OCI-LY7 (cell line): ENCODE measurements at regions not wholly inside any gene's neighbourhood (a gene's known extent, or its start where the extent isn't known, plus 50 kb on each side); places are given as distances from the start of the nearest gene placed in this dataset.

ENCODE experiments used
- BruUV-seq: library from RNA; stranded (reverse); fragments of 400-500 nt; replicated peaks from 2 replicates; lab custom pipeline; 2021; lab: Mats Ljungman, UMichigan
- CTCF ChIA-PET: fragments of 300-600 bp; sonication (Branson Sonifier 250); formaldehyde crosslinking; loops from one replicate; lab custom pipeline; 2022; ENCODE audit warnings: antibody characterized with exemption; ENCODE audit not compliant: unreplicated experiment; lab: Charles Lee
- POLR2A ChIA-PET: fragments of 300-600 bp; sonication (Branson Sonifier 250); formaldehyde crosslinking; loops from one replicate; lab custom pipeline; 2022; ENCODE audit warnings: antibody characterized with exemption; lab: Charles Lee
- DNase-seq: peaks from one replicate; pipeline ENCODE4 v3.0.0-alpha.2; 2015; ENCODE audit warnings: low spot score
- H2AFZ ChIP-seq: fragments of 200-600 bp; sonication (generic), shearing (Covaris generic); 2 replicates; pipeline ENCODE4 v1.6.1; 2014; ENCODE audit warnings: mild to moderate bottlenecking, antibody characterized with exemption, low read length, moderate library complexity
- H3K27ac ChIP-seq: fragments of 200-600 bp; sonication (generic); 2 replicates; pipeline ENCODE4 v1.5.1; 2014; ENCODE audit warnings: mixed run types, low read depth, mild to moderate bottlenecking, moderate library complexity, low read length, inconsistent platforms; ENCODE audit not compliant: poor library complexity, severe bottlenecking
- H3K36me3 ChIP-seq: fragments of 200-600 bp; sonication (generic); 2 replicates; pipeline ENCODE4 v1.6.1; 2014; ENCODE audit warnings: mild to moderate bottlenecking, antibody characterized with exemption, low read length, moderate library complexity, mixed read lengths; ENCODE audit not compliant: insufficient read depth
- H3K4me1 ChIP-seq: fragments of 200-600 bp; sonication (generic); 2 replicates; pipeline ENCODE4 v1.5.1; 2014; ENCODE audit warnings: mild to moderate bottlenecking, low read length; ENCODE audit not compliant: insufficient read depth, poor library complexity, severe bottlenecking
- H3K4me2 ChIP-seq: fragments of 200-600 bp; sonication (generic); 2 replicates; pipeline ENCODE4 v1.6.1; 2014; ENCODE audit warnings: mild to moderate bottlenecking, low read length
- H3K4me3 ChIP-seq: fragments of 200-600 bp; sonication (generic); 2 replicates; pipeline ENCODE4 v1.5.1; 2014; ENCODE audit warnings: mild to moderate bottlenecking, low read depth, low read length; ENCODE audit not compliant: poor library complexity, severe bottlenecking
- H3K79me2 ChIP-seq: fragments of 200-600 bp; sonication (generic); 2 replicates; pipeline ENCODE4 v1.6.1; 2016; ENCODE audit warnings: low read depth, mild to moderate bottlenecking, low read length, moderate library complexity, mixed read lengths; ENCODE audit not compliant: insufficient read depth
- H3K9me2 ChIP-seq: fragments of 200-600 bp; sonication (generic); 2 replicates; pipeline ENCODE4 v1.6.1; 2016; ENCODE audit warnings: mild to moderate bottlenecking, low read length, mixed read lengths; ENCODE audit not compliant: insufficient read depth
- H3K9me3 ChIP-seq: fragments of 200-600 bp; sonication (generic); 2 replicates; pipeline ENCODE4 v1.6.1; 2014; ENCODE audit warnings: mild to moderate bottlenecking, mixed run types, low read length, mixed read lengths
- H4K20me1 ChIP-seq: fragments of 200-600 bp; sonication (generic); 2 replicates; pipeline ENCODE4 v1.6.1; 2014; ENCODE audit warnings: mild to moderate bottlenecking, antibody characterized with exemption, low read length, moderate library complexity, mixed read lengths; ENCODE audit not compliant: insufficient read depth
- EZH2phosphoT487 ChIP-seq: fragments of 200-600 bp; sonication (generic); IDR thresholded peaks from 2 replicates; pipeline ENCODE4 v1.6.1; 2018; ENCODE audit warnings: low read depth, borderline replicate concordance, mild to moderate bottlenecking, mixed run types, antibody characterized with exemption, low read length, moderate library complexity, mixed read lengths
- intact Hi-C: fragments of 100-400 bp; cut with micrococcal nuclease; formaldehyde crosslinking; loops from one replicate; pipeline ENCODE4 v1.10.0; 2022; ENCODE audit not compliant: unreplicated experiment
- TF ChIP-seq, protein P1 (sequence below): fragments of 200-600 bp; sonication (generic); conservative IDR thresholded peaks from 2 replicates; pipeline ENCODE4 v1.5.1; 2014; ENCODE audit warnings: mild to moderate bottlenecking, antibody characterized with exemption, low read length, moderate library complexity, mixed read lengths

DNA sequence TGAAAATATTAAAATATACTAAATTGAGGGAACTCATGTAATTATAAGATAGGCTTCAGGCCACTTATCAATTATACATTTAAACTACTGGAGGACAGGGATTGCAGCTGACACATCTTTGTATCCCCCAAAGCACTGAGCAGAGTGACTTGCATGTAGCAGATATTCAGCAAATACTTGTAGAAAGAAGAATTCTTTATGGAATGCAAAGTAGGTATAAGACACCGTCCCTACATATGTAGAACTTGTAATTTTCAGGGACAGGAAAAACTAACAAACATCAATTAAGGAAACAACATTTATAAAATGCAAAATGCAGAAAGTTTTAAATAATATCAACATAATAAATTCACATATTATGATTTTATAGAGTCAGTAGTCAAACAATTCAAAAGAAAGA is 719.2 kb downstream of the OLFM4 start:
- H3K36me3 ChIP-seq = no peaks in the 10 kb centered on the region
- ChIA-PET CTCF (no interaction called here), POLR2A (no interaction called here)
- H3K4me2 ChIP-seq = no peak overlapping the region
- H3K27ac ChIP-seq = no peak overlapping the region
- no peaks in the 10 kb centered on the region for H4K20me1 ChIP-seq
- DNase-seq = no peak
- no TSS peak for BruUV-seq
- H2AFZ ChIP-seq = no peak overlapping the region
- TF ChIP-seq, protein P1, sequence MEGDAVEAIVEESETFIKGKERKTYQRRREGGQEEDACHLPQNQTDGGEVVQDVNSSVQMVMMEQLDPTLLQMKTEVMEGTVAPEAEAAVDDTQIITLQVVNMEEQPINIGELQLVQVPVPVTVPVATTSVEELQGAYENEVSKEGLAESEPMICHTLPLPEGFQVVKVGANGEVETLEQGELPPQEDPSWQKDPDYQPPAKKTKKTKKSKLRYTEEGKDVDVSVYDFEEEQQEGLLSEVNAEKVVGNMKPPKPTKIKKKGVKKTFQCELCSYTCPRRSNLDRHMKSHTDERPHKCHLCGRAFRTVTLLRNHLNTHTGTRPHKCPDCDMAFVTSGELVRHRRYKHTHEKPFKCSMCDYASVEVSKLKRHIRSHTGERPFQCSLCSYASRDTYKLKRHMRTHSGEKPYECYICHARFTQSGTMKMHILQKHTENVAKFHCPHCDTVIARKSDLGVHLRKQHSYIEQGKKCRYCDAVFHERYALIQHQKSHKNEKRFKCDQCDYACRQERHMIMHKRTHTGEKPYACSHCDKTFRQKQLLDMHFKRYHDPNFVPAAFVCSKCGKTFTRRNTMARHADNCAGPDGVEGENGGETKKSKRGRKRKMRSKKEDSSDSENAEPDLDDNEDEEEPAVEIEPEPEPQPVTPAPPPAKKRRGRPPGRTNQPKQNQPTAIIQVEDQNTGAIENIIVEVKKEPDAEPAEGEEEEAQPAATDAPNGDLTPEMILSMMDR = no peak
- no peak for TF ChIP-seq EZH2phosphoT487
- H3K9me3 ChIP-seq = no peaks in the 10 kb centered on the region
- no peaks in the 10 kb centered on the region for H3K4me1 ChIP-seq
- no peaks in the 10 kb centered on the region for H3K9me2 ChIP-seq
- H3K4me3 ChIP-seq = no peak overlapping the region
- no peaks in the 10 kb centered on the region for H3K79me2 ChIP-seq
- intact Hi-C loops = no loop called here

- ChIA-PET CTCF (no interaction called here), POLR2A (no interaction called here)
- Histone ChIP-seq H3K79me2 (no peaks in the 10 kb centered on the region), H2AFZ (no peak overlapping the region), H3K9me3 (no peaks in the 10 kb centered on the region), H3K4me2 (no peak overlapping the region), H4K20me1 (no peaks in the 10 kb centered on the region), H3K36me3 (no peaks in the 10 kb centered on the region), H3K4me3 (no peak overlapping the region), H3K27ac (no peak overlapping the region), H3K4me1 (no peaks in the 10 kb centered on the region), H3K9me2 (no peaks in the 10 kb centered on the region)
- intact Hi-C loops = no loop called here
- no TSS peak for BruUV-seq
- DNase-seq = no peak
- no peak for TF ChIP-seq EZH2phosphoT487
- TF ChIP-seq, protein P1 = no peak
These were observed 720.7 kb downstream of the OLFM4 start for GRCh38 chr13:53749306-53749705.

DNA sequence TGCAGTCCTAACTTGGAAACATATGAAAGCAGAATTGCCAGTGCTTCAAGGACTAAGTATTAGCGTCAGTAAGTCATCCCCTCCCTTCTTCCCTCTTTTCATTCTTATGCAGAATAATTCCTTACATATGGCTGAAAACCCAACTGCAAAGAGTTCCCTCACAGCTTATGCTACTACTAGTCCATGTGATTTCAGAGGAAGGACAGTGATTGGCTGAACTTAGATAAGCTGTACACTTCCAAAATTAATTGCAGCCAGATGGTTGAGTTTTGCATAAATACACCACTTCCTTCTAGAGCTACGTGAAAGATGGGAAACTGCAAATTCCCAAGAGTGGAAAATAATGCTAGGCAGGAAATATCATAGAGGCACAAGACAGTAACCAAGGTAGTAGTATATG is 730.4 kb downstream of the OLFM4 start:
- intact Hi-C loops = no loop called here
- Histone ChIP-seq H3K79me2 (no peaks in the 10 kb centered on the region), H4K20me1 (no peaks in the 10 kb centered on the region), H3K4me3 (no peak overlapping the region), H3K27ac (no peak overlapping the region), H3K9me3 (no peaks in the 10 kb centered on the region), H3K36me3 (no peaks in the 10 kb centered on the region), H3K9me2 (no peaks in the 10 kb centered on the region), H3K4me2 (no peak overlapping the region), H3K4me1 (no peaks in the 10 kb centered on the region), H2AFZ (no peak overlapping the region)
- no peak for DNase-seq
- ChIA-PET CTCF (no interaction called here), POLR2A (no interaction called here)
- BruUV-seq = no TSS peak
- TF ChIP-seq, protein P1 = no peak
- no peak for TF ChIP-seq EZH2phosphoT487
